Memory B cell (primary cell): ENCODE measurements at regions not wholly inside any gene's neighbourhood (a gene's known extent, or its start where the extent isn't known, plus 50 kb on each side); places are given as distances from the start of the nearest gene placed in this dataset.
"Not testable (repeated sequence)": the region's sequence is repeated elsewhere in the genome, so short reads cannot be mapped to it uniquely, and the experiment has no call there.

Experiments
- ATAC-seq: fragments of 150-1000 bp; cut with Tn5 transposase; 2 replicates; pipeline ENCODE4 v1.10.0; 2021; ENCODE audit warnings: low read depth, mild to moderate bottlenecking, moderate library complexity
- DNase-seq, 2 donors: peaks; one replicate each; pipeline ENCODE4 v3.0.0; 2022; ENCODE audit warnings: low spot score in 2 of 2
- H3K27ac Mint-ChIP-seq: one replicate; pipeline ENCODE4 v1.8.0; 2022; ENCODE audit warnings: mild to moderate bottlenecking, moderate library complexity, mixed read lengths
- H3K27me3 Mint-ChIP-seq: one replicate; pipeline ENCODE4 v1.8.0; 2022; ENCODE audit warnings: mixed read lengths
- H3K36me3 Mint-ChIP-seq: one replicate; pipeline ENCODE4 v1.8.0; 2022; ENCODE audit warnings: mild to moderate bottlenecking, mixed read lengths
- H3K4me1 Mint-ChIP-seq: one replicate; pipeline ENCODE4 v1.8.0; 2022; ENCODE audit warnings: mixed read lengths
- H3K4me3 Mint-ChIP-seq: one replicate; pipeline ENCODE4 v1.8.0; 2022; ENCODE audit warnings: mild to moderate bottlenecking, moderate library complexity, mixed read lengths
- H3K9me3 Mint-ChIP-seq: one replicate; pipeline ENCODE4 v1.8.0; 2022; ENCODE audit warnings: mixed read lengths

DNA sequence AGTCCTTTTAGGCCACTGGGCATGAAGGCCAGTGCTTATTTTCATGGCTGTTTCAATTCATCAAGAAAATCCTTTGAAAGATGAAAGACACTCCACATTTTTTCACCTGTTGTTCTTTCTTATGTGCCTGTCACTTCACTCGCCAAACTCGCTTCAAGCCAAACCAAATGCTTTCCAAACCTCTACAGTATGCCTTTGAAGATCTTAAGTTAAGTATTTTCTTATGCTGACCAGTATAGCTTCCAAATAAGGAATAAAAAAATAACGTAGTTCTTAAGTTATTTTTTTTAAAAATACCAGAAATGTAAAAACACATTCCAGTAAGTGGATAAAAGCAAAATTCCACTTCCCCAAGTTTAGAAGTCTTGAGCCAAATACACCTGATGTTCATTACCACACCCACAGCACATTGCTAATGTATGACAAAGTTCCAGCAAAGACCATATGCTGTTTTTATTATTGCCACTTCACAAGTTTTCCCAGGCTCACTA lies 186.1 kb downstream of the MTERF1 start:
- no peak overlapping the region for H3K27ac Mint-ChIP-seq
- ATAC-seq: no peak
- no peak for DNase-seq
- H3K9me3 Mint-ChIP-seq: no peaks in the 10 kb centered on the region
- H3K36me3 Mint-ChIP-seq: no peaks in the 10 kb centered on the region
- H3K27me3 Mint-ChIP-seq: peaks cover 4% of the 10 kb centered on the region
- H3K4me3 Mint-ChIP-seq: no peak overlapping the region
- no peaks in the 10 kb centered on the region for H3K4me1 Mint-ChIP-seq

DNA sequence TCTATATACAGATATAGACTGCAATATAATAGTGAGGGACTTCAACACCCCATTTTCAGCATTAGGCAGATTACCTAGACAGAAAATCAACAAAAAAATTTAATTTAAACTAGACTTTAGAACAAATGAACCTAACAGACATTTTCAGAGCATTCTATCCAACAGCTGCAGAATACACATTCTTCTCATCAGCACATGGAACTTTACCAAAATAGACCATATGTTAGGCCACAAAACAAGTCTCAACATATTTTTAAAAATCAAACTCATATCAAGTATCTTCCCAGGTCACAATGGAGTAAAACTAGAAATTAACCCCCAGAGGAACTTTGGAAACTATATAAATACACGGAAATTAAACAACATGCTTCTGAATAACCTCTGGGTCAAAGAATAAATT lies 169.6 kb downstream of the MTERF1 start:
- Mint-ChIP-seq H3K4me1 (no peaks in the 10 kb centered on the region), H3K9me3 (peaks cover 14% of the 10 kb centered on the region), H3K27ac (no peak overlapping the region), H3K27me3 (peaks cover 1% of the 10 kb centered on the region), H3K4me3 (no peak overlapping the region), H3K36me3 (peaks cover 4% of the 10 kb centered on the region)
- ATAC-seq (no peak), DNase-seq (no peak)

DNA sequence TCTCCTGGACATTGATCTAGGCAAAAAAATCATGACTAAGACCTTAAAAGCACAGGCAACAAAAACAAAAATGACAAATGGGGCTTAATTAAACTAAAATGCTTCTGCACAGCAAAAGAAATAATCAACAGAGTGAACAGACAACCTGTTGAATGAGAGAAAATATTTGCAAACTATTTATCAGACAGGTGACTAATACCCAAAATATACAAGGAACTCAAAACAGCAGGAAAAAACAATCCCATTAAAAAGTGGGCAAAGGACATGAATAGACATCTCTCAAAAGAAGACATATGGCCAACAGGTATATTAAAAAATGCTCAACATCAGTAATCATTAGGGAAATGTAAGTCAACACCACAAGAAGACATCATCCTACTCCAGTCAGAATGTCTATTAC lies 166.8 kb downstream of the MTERF1 start:
- no peaks in the 10 kb centered on the region for H3K4me1 Mint-ChIP-seq
- peaks cover 11% of the 10 kb centered on the region for H3K9me3 Mint-ChIP-seq
- H3K4me3 Mint-ChIP-seq: no peak overlapping the region
- H3K27me3 Mint-ChIP-seq: peaks cover 1% of the 10 kb centered on the region
- ATAC-seq (no peak), DNase-seq (no peak)
- peaks cover 4% of the 10 kb centered on the region for H3K36me3 Mint-ChIP-seq
- no peak overlapping the region for H3K27ac Mint-ChIP-seq

DNA sequence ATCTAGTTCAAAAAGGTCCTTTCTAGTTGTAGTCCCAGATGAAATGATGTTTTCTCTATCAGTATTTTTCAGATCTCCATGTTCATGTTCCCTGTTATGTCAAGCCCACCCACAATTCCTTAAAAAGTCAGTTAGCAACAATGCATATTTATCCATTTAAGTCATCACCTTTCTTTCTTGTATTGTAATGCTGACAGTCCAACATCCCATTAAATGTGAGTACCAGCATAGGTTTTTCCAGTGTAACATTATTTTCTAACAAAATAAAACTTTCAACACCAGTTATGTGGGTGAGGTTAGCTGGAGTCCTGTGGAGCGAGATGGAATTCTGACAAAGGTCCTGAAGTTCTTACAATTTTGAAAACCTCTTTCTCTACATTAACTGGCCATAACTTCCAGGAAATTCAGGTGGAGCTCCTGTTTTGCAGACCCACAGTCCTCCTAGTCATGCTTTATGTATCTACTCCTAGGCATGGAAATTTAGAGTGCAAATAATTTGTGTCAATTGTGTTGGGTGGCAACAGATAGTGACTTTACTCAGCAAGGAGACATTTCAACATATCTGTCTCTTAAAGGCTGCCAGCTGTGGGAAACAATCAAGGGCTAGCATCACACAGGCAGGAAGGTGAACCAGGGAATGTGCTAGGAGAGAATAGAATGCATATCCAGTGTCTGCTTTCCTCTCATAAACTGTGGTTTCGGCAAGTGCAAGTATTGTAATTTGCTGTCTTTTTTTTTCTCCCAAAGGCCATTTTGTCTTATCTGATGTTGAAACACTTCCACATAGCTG lies 162.6 kb downstream of the MTERF1 start:
- Mint-ChIP-seq H3K27ac (no peak overlapping the region), H3K36me3 (peaks cover 2% of the 10 kb centered on the region), H3K4me1 (no peaks in the 10 kb centered on the region), H3K4me3 (no peak overlapping the region), H3K27me3 (no peaks in the 10 kb centered on the region), H3K9me3 (peaks cover 13% of the 10 kb centered on the region)
- DNase-seq (no peak), ATAC-seq (no peak)

DNA sequence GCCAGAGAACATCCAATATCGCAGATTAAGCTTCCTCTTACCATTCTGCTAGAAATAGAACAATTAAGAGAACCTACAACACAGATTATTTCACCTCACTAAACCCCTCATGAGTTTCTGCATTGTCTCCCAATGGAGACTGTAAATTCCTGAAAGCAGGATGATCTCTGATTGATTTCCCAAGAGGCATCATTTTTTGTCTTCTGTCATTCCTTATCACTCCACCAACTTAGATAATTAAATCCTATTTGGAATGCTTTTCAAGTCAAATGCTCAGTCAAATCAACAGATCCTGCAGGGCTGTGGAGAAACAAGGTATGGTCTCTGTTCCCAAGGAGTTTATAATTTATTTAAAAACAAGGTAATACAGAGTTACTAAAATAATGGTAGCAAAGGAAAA lies 161.5 kb downstream of the MTERF1 start:
- H3K27ac Mint-ChIP-seq: no peak overlapping the region
- H3K36me3 Mint-ChIP-seq: peaks cover 2% of the 10 kb centered on the region
- DNase-seq: no peak
- no peaks in the 10 kb centered on the region for H3K4me1 Mint-ChIP-seq
- H3K9me3 Mint-ChIP-seq: peaks cover 18% of the 10 kb centered on the region
- no peak overlapping the region for H3K4me3 Mint-ChIP-seq
- H3K27me3 Mint-ChIP-seq: no peaks in the 10 kb centered on the region
- no peak for ATAC-seq

DNA sequence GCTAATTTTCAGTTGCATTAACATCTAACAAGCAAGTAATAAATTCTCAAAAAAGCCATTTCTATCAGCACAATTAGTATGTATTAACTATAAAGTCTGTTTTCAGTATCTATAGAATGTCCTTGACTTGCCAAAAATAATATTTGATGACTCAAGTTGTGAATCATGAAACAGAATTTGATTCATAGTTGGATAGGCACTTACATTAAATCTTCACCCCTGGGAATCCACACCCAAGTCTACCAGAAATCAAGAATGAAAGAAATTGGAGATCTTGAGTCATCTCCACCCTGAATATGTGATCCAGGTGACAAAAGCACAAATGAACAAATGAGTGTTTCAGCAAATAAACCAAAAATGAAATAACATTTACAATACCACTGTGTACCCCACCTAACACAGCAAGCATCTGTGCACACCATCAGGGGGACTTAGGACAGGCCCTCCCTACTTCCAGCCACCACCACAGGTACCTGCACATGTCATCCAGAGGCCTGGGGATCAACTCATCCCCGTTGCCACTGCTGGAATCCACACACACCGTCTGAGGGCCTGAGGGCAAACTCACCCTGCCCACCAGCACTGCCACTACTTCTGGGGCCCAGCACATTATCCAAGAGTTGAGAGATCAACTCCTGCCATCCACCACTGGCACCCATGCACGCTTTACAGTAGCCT lies 160.1 kb downstream of the MTERF1 start:
- Mint-ChIP-seq H3K4me1 (no peaks in the 10 kb centered on the region), H3K27ac (no peak overlapping the region), H3K9me3 (peaks cover 20% of the 10 kb centered on the region), H3K36me3 (peaks cover 2% of the 10 kb centered on the region), H3K4me3 (no peak overlapping the region), H3K27me3 (peaks cover 2% of the 10 kb centered on the region)
- DNase-seq (no peak), ATAC-seq (no peak)

DNA sequence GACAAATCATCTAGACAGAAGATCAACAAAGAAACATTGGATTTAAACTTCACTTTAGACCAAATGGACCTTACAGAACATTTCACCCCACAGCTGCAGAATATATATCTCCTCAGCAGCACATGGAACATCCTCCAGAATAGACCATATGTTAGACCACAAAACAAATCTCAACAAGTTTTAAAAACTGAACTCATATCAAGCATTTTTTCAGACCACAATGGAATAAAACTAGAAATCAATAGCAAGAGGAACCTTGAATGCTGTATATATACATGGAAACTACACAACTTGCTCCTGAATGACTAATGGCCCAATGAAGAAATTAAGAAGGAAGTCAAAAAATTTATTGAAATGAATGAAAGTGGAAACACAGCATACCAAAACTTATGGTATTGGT lies 157.7 kb downstream of the MTERF1 start:
- no peaks in the 10 kb centered on the region for H3K4me1 Mint-ChIP-seq
- H3K27me3 Mint-ChIP-seq: peaks cover 2% of the 10 kb centered on the region
- no peak overlapping the region for H3K27ac Mint-ChIP-seq
- no peak for ATAC-seq
- no peak overlapping the region for H3K4me3 Mint-ChIP-seq
- H3K36me3 Mint-ChIP-seq: peaks cover 2% of the 10 kb centered on the region
- peaks cover 20% of the 10 kb centered on the region for H3K9me3 Mint-ChIP-seq
- DNase-seq: no peak

DNA sequence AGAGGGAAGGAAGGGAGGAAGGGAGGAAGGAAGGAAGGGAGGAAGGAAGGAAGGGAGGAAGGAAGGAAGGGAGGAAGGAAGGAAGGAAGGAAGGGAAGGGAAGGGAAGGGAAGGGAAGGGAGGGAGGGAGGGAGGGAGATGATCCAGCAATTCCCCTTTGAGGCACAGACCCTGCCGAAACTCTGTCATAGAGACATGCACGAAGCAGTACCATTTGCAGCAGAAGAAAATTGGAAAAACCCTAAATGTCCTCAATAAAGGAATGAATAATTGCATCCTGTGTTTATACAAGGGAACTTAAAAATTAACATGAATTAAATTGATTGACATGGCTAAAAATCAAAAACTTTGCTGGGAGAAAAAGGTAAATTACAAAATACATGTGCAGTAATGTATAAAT lies 151.5 kb downstream of the MTERF1 start:
- H3K27me3 Mint-ChIP-seq, H3K36me3 Mint-ChIP-seq, ATAC-seq, DNase-seq, H3K4me3 Mint-ChIP-seq, H3K4me1 Mint-ChIP-seq, H3K27ac Mint-ChIP-seq, H3K9me3 Mint-ChIP-seq: not testable (repeated sequence)

DNA sequence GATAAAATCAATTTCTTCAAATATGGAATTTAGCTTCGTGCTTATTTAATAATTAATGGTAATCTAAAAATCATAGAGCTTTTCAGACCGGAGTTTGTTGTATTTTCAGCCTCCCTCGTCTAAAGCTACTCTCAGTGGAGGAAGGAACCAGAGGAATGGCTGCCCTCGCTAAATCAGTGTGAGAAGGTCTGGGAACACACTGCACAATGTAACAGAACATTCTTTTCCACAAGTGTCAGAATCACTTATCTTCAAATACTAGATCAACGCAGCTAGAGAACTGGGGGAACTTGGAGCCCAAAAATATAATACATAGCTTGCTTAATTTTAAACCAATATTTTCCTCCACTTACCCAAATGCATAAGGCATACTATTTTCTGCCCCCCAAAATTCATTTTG lies 148.5 kb downstream of the MTERF1 start:
- Mint-ChIP-seq H3K4me1 (no peaks in the 10 kb centered on the region), H3K36me3 (no peaks in the 10 kb centered on the region), H3K4me3 (no peak overlapping the region), H3K27me3 (no peaks in the 10 kb centered on the region), H3K27ac (no peak overlapping the region), H3K9me3 (peaks cover 1% of the 10 kb centered on the region)
- no peak for DNase-seq
- ATAC-seq: no peak

DNA sequence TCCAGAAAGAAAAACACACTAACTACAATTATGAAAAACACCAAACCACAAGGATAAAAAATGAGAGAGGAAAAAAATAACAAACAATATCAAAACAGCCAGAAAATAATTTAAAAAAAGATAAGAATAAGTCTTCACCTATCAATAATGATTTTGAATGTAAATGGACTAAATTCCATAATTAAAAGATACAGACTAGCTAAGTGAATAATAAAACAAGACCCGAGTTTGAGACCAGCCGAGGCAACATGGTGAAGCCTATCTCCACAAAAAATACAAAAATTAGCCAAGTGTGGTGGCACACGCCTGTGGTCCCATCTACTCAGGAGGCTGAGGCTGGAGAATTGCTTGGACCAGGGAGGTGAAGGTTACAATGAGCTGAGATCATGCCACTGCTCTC lies 131.1 kb downstream of the MTERF1 start:
- peaks cover 6% of the 10 kb centered on the region for H3K27me3 Mint-ChIP-seq
- no peaks in the 10 kb centered on the region for H3K4me1 Mint-ChIP-seq
- H3K4me3 Mint-ChIP-seq: no peak overlapping the region
- ATAC-seq: no peak
- peaks cover 5% of the 10 kb centered on the region for H3K36me3 Mint-ChIP-seq
- no peak overlapping the region for H3K27ac Mint-ChIP-seq
- no peak for DNase-seq
- peaks cover 8% of the 10 kb centered on the region for H3K9me3 Mint-ChIP-seq

DNA sequence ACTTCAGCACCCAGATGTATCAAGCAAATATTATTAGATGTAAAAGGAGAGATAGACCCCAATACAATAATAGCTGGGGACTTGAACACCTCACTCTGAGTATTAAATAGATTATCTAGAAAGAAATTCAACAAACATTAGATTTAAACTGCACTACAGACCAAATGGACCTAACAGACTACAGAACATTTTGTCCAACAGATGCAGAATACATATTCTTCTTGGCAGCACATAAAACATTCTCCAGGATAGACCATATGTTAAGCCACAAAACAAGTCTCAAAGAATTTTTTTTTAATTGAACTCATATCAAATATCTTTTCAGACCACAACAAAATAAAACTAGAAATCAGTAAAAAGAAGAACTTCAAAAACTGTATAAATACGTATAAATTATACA lies 130.4 kb downstream of the MTERF1 start:
- ATAC-seq (no peak), DNase-seq (no peak)
- peaks cover 8% of the 10 kb centered on the region for H3K9me3 Mint-ChIP-seq
- peaks cover 6% of the 10 kb centered on the region for H3K27me3 Mint-ChIP-seq
- no peak overlapping the region for H3K27ac Mint-ChIP-seq
- no peaks in the 10 kb centered on the region for H3K4me1 Mint-ChIP-seq
- peaks cover 5% of the 10 kb centered on the region for H3K36me3 Mint-ChIP-seq
- H3K4me3 Mint-ChIP-seq: no peak overlapping the region

DNA sequence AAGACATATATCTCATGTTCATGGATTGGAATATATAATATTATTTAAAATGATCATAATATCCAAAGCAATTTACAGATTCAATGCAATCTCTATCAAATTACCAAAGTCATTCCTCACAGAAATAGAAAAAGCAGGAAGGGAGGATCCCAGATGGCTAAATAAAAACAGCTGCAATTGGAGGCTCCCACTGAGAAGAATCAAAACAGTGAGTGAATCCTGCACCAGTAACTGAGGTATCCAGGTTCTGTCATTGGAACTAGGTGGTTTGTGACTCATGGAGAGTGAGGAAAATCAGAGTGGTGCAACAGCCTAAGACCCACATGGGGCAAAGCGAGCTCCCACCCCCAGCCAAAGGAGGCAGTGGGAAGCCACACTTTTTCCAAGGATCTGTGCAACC lies 128.4 kb downstream of the MTERF1 start:
- H3K4me1 Mint-ChIP-seq: no peaks in the 10 kb centered on the region
- H3K36me3 Mint-ChIP-seq: peaks cover 5% of the 10 kb centered on the region
- peaks cover 8% of the 10 kb centered on the region for H3K9me3 Mint-ChIP-seq
- H3K27ac Mint-ChIP-seq: no peak overlapping the region
- no peak overlapping the region for H3K4me3 Mint-ChIP-seq
- DNase-seq (no peak), ATAC-seq (no peak)
- H3K27me3 Mint-ChIP-seq: peaks cover 3% of the 10 kb centered on the region

DNA sequence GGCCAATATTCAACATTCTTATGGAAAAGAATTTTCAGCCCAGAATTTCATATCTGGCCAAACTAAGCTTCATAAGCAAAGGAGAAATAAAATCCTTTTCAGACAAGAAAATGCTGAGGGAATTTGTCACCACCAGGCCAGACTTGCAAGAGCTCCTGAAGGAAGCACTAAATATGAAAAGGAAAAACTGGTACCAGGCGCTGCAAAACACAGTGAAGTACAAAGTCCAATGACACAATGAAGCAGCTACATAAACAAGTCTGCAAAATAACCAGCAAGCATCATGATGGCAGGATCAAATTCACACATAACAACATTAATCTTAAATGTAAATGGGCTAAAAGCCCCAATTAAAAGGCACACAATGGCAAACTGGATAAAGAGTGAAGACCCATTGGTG lies 126.2 kb downstream of the MTERF1 start:
- not testable (repeated sequence) for H3K4me1 Mint-ChIP-seq, H3K27me3 Mint-ChIP-seq, ATAC-seq

DNA sequence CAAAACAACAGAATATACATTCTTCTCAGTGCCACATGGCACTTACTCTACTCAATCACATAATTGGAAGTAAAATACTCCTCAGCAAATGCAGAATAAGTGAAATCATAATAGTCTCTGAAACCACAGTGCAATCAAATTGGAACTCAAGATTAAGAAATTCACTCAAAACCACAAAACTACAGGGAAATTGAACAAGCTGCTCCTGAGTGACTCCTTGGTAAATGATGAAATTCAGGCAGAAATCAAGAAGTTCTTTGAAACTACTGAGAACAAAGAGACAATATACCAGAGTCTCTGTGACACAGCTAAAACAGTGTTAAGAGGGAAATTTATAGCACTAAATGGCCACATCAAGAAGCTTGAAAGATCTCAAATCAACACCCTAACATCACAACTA lies 125.4 kb downstream of the MTERF1 start:
- not testable (repeated sequence) for H3K36me3 Mint-ChIP-seq, H3K27me3 Mint-ChIP-seq, DNase-seq, H3K27ac Mint-ChIP-seq, H3K9me3 Mint-ChIP-seq, ATAC-seq, H3K4me1 Mint-ChIP-seq, H3K4me3 Mint-ChIP-seq

More for the DNA sequence above, 126.2 kb downstream of the MTERF1 start:
- H3K4me3 Mint-ChIP-seq, DNase-seq, H3K27ac Mint-ChIP-seq, H3K36me3 Mint-ChIP-seq, H3K9me3 Mint-ChIP-seq: not testable (repeated sequence)
